GM18873 (cell line): ENCODE measurements at regions not wholly inside any gene's neighbourhood (a gene's known extent, or its start where the extent isn't known, plus 50 kb on each side); places are given as distances from the start of the nearest gene placed in this dataset.

ENCODE experiments used
- ATAC-seq: cut with Tn5 transposase; IDR thresholded peaks from one replicate; pipeline ENCODE4 v1.9.1; 2021; ENCODE audit warnings: mild to moderate bottlenecking, moderate library complexity, moderate number of reproducible peaks; ENCODE audit not compliant: unreplicated experiment, low FRiP score

GRCh38 chr2:64819774-64820688 is 166.3 kb upstream of the SERTAD2 start:
- ATAC-seq = peak; percentile 83

DNA sequence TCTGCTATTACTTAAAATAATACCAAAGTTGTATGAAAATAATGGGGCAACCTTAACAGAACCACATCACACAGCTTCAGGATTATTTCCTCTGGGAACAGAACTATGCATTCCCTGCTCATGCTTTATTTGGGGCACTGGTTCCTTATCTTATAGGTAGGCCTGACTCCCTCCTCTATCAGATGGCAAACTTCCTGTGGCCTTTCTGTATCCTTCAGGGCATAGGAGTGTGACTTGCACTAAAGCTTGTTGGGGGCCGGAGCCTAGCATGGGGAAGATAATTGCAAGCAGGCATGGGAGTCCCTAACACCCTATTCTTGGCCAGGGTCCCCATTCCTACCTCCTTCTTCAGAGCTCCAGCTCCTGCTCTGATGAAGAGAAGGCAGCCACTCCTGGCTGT is 167.2 kb upstream of the SERTAD2 start:
- ATAC-seq = no peak

DNA sequence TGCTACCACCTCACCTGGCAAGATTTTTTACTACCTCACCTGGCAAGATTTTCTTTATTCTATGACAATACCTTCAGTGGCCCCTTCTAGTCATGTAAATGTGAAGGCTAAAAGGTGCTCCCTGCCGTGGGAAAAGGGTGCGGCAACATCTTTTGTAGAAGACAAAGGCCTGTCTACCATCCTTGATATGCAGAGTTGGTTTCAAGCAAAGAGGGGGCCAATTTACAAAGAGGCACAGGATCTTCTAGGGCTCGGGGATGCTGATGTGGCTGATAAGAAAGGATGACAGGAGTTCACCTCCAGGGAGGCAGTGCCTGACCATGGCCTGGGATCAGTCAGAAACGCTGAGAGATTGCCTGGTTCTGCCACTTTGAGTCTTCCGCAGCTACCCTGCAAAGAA is 165.4 kb upstream of the SLC1A4 start:
- no peak for ATAC-seq

DNA sequence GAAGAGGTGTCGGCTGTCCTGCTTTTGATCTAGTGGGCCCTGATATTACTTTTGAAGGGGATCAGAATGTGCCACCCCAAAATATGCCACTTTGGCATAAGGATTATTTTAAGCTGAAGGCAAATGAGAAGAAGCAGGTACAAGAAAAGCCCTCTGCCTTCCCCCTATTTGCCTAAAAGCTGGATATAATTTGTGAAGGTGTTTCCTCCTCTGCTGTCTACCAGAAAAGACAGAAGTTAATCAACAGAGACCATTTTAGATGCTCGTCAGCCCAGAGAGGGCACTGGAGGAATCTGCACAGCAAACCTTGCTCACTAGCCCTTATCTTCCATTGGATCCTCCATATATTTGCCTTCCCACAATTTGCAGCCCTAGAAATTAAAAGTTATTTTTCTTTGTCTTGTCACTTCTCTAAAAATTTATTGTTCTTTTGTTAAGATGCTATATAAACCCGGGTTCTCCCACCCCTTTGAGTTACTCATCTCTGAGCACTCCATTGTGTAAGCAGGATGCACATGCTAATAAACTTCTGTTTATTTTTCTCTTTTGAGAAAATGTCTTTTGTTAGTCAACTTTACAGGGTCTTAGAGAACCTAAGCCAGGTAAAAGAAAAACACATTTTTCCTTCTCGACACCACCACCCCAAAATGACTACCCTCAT is 163.2 kb upstream of the SLC1A4 start:
- ATAC-seq = no peak

DNA sequence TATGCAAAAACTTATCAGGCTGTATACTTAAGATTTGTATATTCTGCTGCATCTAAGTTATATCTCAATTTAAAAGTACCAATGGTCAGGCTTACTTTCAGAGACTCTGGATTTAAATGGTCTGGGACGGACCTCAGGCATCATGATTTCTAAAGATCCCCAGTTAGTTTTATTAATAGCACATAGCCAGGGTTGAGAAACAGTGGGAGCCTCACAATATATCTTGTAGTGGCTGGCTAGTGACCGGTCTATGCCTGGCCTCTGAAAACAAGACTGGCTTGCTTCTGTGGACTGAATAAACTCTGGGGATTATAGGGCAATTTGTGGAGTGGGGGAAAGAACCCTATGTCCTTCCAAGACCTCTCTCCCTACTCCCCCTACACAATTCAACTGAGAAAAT is 162.5 kb upstream of the SLC1A4 start:
- no peak for ATAC-seq

- no peak for ATAC-seq
These were observed 160.9 kb upstream of the SLC1A4 start for GRCh38 chr2:64828261-64828660.

DNA sequence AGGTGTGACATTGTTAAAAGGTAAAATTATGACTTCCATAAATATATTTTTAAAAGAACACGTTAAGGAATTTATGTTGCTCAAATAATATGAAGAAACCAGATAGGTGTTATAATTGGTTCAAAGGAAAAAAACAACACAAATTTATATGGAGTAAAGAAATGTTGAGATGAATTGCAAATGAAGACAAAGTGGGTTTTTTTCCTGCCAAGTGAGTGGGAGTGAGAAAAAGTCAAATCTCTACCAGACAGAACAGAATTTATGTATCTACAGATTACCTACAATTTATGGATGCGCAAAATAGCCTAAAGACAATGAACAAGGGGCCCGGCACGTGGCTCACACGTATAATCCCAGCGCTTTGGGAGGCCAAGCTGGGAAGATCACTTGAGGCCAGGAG is 159.7 kb upstream of the SLC1A4 start:
- no peak for ATAC-seq

DNA sequence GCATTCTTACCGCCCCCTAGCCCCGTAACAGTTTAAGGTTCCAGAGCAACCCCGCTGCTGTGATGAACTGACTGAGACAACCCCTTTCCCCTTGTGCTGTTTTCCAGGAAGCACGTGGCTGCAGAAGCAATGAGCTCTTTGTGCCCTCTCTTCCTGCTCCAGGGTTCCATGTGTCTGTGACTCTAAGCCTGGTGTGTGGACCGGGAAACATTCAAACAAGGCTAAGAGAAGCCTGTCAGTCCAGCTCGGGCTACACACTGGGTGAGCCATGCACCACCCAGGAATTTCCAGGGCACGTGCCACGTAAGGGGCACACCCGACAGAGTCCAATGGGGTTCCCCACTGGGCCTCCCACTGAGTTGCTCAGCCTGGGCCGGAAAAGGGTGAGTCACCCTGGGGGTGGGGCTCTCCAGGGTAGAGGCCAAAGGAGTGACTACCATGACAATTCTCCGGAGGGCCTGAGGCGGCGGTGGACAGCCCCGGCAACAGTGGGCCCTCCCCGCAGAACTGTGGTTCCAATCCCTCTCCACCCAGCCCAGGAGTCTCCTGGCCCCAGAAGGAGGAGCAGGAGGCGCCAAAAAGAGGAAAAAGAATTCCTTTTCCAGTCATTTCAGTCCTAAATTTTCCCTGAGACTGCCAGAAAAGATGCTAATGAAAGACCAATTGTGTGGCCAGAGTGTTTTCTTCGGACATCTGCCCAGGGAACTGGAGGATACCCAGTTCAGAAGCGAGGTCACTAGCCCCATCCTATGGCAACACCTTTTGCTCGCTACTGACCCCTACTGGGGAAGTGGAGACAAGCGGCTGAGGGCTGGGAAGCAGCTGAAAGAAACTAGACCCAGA is 157.8 kb upstream of the SLC1A4 start:
- ATAC-seq = peak; percentile 70

DNA sequence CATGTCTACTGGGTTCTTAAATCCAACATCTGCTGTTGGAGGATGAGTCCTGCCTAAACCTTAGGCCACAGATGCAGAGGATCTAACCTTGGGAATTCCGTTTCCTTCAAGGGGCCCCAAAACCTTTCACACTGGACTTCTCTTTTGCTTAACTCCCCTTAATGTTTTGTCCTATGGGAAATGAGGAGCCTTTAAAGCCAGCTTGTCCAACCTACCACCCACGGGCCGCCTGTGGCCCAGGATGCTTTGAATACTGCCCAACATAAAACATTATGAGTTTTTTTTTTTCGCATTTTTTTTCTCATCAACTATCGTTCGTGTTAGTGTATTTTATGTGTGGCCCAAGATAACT is 157.2 kb upstream of the SLC1A4 start:
- ATAC-seq = no peak

GRCh38 chr2:64832936-64833335 is 156.3 kb upstream of the SLC1A4 start:
- no peak for ATAC-seq

DNA sequence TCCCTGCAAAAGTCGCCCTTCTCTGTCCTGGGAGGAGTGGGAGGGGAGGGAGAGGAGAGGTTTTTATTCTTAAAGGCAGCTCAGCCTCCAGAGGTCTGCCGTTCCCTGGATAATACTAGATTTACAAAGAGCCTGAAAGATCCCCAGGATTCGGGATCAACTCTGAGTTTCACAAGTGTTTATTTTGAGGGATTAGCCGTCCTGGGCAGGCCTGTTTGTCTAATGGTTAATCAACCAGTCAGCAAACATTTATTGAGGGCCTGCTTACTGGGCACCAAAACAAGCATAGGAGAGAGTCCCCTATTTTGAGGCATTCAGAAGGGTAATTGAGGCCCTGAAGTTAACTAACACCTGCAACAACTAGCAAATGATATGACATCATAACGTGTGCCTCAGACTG is 152.6 kb upstream of the SLC1A4 start:
- no peak for ATAC-seq

GRCh38 chr2:64837116-64837731 is 152.0 kb upstream of the SLC1A4 start:
- ATAC-seq = no peak

GRCh38 chr2:64837925-64838641 is 151.1 kb upstream of the SLC1A4 start:
- no peak for ATAC-seq

- no peak for ATAC-seq
These were observed 150.4 kb upstream of the SLC1A4 start for GRCh38 chr2:64838817-64839216.

DNA sequence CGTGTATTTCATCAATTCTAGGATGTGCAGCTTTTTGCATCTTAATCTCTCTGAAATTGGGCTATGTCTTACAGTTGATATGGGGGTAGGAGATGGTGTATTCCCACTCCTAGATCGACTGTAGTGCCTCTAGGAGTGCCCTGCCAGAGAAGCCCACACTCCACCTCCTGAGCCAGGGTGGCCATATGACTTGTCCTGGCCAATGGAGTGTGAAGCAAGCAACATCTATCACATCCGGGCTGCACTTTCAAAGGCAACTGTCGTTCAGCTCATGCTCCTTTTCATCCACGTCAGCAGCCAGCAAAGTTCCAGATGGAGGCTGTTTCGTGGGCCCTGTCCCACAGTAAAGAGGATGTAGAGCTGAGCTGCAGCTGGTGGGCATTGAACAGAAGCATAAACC is 149.4 kb upstream of the SLC1A4 start:
- peak; percentile 79 for ATAC-seq

DNA sequence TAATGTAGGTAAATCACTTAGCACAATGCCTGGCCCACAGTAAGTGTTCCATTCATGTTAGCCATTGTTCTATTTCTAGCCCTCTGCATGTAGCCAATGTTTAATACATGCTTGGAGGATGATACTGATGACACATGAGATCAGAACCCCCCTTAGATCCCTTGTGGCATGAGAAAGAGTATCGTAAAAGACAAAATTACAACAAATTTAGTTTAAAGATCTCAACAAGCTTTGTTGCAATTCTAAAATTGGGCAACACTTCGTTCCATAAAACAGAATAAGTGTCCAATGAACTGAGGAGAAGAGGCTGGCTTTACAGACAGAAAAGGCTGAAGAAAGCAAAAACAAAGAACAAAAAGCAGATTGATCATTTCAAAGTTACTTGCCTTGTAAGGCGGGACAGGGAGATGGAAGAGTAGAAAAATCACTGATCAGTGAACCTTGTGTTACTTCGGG is 148.7 kb upstream of the SLC1A4 start:
- ATAC-seq = no peak

DNA sequence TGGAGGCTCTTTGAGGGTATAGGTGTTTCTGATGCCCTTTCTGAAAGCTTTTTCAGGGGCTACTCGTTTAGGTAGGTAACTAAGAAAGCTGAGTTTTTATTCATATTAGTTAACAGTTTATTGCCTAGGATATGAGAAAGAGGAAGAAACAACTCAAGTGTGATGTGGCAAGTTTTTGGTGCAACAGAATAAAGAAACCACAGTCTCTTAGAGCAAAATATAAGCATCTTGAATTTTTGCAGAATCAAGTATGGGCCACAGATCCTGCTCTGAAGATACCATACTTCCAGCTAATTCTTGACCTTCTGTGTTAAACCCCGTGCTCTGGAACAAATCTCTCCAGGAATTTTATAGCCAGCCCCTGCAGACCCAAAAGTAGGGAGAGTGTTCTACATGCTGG is 147.7 kb upstream of the SLC1A4 start:
- no peak for ATAC-seq

DNA sequence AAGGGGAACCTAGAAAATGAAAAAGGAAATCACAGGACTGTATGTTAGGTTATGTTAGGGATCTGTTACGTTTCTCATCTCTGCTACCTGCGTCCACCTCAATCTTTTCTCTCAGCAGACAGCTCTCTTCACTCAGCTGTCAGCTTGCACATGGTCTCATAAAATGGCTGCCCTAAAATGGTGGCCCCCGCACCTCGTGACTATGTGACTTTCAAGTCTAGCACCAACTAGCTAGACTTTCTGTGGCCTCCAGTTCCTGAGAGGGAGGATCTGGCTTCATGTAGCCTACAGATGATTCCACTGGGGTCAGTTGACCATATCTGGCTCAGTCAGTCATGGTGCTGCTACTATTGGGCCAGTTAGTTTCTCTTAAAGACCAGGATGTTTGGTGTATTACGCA is 147.2 kb upstream of the SLC1A4 start:
- no peak for ATAC-seq

DNA sequence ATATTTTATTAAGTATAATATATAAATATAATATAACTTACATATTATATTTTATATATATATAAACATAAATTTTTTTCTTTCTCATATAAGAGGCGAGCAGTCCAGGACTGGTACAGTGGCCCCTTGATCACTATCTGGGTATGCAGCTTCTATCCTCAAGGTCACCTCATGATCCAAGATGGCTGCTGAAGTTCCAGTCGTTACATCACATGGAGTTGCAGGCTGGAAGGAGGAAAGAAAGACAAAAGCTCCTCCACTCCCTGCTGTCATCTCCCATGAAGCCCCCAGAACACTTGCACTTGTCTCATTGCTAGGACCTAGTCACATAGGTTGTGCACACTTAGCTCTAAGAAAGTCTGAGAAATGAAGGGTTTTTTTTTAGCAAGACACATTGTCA is 145.1 kb upstream of the SLC1A4 start:
- ATAC-seq = no peak

DNA sequence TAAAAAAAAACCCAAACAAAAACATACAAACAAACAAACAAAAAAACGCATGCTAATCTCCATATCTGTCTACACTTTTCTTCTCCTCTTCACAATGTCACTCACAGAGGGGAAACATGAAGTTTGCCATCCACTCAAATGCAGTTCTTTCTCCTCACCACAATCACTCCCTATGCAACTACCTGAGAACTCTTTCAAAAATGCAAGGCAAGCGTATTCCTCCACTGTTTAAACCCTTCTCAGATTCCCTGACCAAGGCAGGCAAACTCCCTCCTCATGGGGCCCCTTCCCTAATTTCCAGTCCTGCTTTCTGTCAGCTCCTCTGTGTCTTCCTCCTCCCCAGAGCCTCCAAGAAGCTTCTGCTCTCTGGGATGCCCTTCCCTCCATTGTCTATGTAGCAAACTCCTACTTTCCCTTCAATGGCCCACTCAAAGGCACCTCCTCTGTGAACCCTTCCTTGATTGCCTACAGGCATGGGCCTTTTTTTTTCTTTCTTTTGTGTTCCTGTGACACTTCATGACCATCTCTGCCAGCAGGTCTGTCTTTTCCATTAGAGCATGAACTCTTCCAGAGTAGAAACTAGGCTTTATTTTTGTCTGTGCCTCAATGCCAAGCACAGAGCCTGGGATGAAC is 143.8 kb upstream of the SLC1A4 start:
- no peak for ATAC-seq
